ENCODE measurements at regions not wholly inside any gene's neighbourhood (a gene's known extent, or its start where the extent isn't known, plus 50 kb on each side); places are given as distances from the start of the nearest gene placed in this dataset.

GRCh38 chr16:5895137-5895536, 797.5 kb upstream of the EEF2KMT start:
- peaks cover 8% of the 10 kb centered on the region for H3K9me3 Mint-ChIP-seq (ENCODE audit: low read depth)
- no peak overlapping the region for H3K4me3 Mint-ChIP-seq
- H3K36me3 Mint-ChIP-seq: no peaks in the 10 kb centered on the region
- H3K27ac Mint-ChIP-seq: no peak overlapping the region
- no peaks in the 10 kb centered on the region for H3K4me1 Mint-ChIP-seq (ENCODE audit: low read depth)
- H3K27me3 Mint-ChIP-seq: no peaks in the 10 kb centered on the region

GRCh38 chr16:5891296-5891695, 793.7 kb upstream of the EEF2KMT start:
- Mint-ChIP-seq H3K4me3 (no peak overlapping the region), H3K36me3 (no peaks in the 10 kb centered on the region), H3K9me3 (ENCODE audit: low read depth) (peaks cover 4% of the 10 kb centered on the region), H3K27ac (no peak overlapping the region), H3K27me3 (peaks cover 2% of the 10 kb centered on the region), H3K4me1 (ENCODE audit: low read depth) (no peaks in the 10 kb centered on the region)

GRCh38 chr16:5885521-5885920, 787.9 kb upstream of the EEF2KMT start:
- Mint-ChIP-seq H3K4me3 (no peak overlapping the region), H3K27ac (no peak overlapping the region), H3K4me1 (ENCODE audit: low read depth) (no peaks in the 10 kb centered on the region), H3K9me3 (ENCODE audit: low read depth) (no peaks in the 10 kb centered on the region), H3K27me3 (peaks cover 4% of the 10 kb centered on the region), H3K36me3 (no peaks in the 10 kb centered on the region)

GRCh38 chr16:5884996-5885395, 787.4 kb upstream of the EEF2KMT start:
- Mint-ChIP-seq H3K4me3 (no peak overlapping the region), H3K4me1 (ENCODE audit: low read depth) (no peaks in the 10 kb centered on the region), H3K27ac (no peak overlapping the region), H3K36me3 (no peaks in the 10 kb centered on the region), H3K27me3 (peaks cover 4% of the 10 kb centered on the region), H3K9me3 (ENCODE audit: low read depth) (no peaks in the 10 kb centered on the region)

GRCh38 chr16:5884339-5884738, 786.7 kb upstream of the EEF2KMT start:
- Mint-ChIP-seq H3K9me3 (ENCODE audit: low read depth) (no peaks in the 10 kb centered on the region), H3K27me3 (peaks cover 4% of the 10 kb centered on the region), H3K36me3 (no peaks in the 10 kb centered on the region), H3K4me1 (ENCODE audit: low read depth) (no peaks in the 10 kb centered on the region), H3K27ac (no peak overlapping the region), H3K4me3 (no peak overlapping the region)

- H3K4me3 Mint-ChIP-seq: no peak overlapping the region
- no peaks in the 10 kb centered on the region for H3K9me3 Mint-ChIP-seq (ENCODE audit: low read depth)
- no peak overlapping the region for H3K27ac Mint-ChIP-seq
- H3K4me1 Mint-ChIP-seq (ENCODE audit: low read depth): no peaks in the 10 kb centered on the region
- no peaks in the 10 kb centered on the region for H3K36me3 Mint-ChIP-seq
- peaks cover 2% of the 10 kb centered on the region for H3K27me3 Mint-ChIP-seq
These were observed 784.6 kb upstream of the EEF2KMT start for GRCh38 chr16:5882087-5882640.

- Mint-ChIP-seq H3K4me1 (ENCODE audit: low read depth) (no peaks in the 10 kb centered on the region), H3K27me3 (peaks cover 5% of the 10 kb centered on the region), H3K9me3 (ENCODE audit: low read depth) (peaks cover 3% of the 10 kb centered on the region), H3K27ac (no peak overlapping the region), H3K4me3 (no peak overlapping the region), H3K36me3 (no peaks in the 10 kb centered on the region)
These were observed 777.8 kb upstream of the EEF2KMT start for GRCh38 chr16:5875416-5875815.

- Mint-ChIP-seq H3K27ac (no peak overlapping the region), H3K36me3 (no peaks in the 10 kb centered on the region), H3K27me3 (peaks cover 6% of the 10 kb centered on the region), H3K4me3 (no peak overlapping the region), H3K4me1 (ENCODE audit: low read depth) (no peaks in the 10 kb centered on the region), H3K9me3 (ENCODE audit: low read depth) (peaks cover 3% of the 10 kb centered on the region)
These were observed 777.3 kb upstream of the EEF2KMT start for GRCh38 chr16:5874899-5875298.

GRCh38 chr16:5873221-5873620, 775.6 kb upstream of the EEF2KMT start:
- Mint-ChIP-seq H3K27me3 (peaks cover 6% of the 10 kb centered on the region), H3K4me1 (ENCODE audit: low read depth) (no peaks in the 10 kb centered on the region), H3K27ac (no peak overlapping the region), H3K4me3 (no peak overlapping the region), H3K9me3 (ENCODE audit: low read depth) (peaks cover 3% of the 10 kb centered on the region), H3K36me3 (no peaks in the 10 kb centered on the region)

GRCh38 chr16:5870886-5871691, 773.5 kb upstream of the EEF2KMT start:
- peaks cover 3% of the 10 kb centered on the region for H3K9me3 Mint-ChIP-seq (ENCODE audit: low read depth)
- no peak overlapping the region for H3K27ac Mint-ChIP-seq
- H3K4me1 Mint-ChIP-seq (ENCODE audit: low read depth): no peaks in the 10 kb centered on the region
- H3K27me3 Mint-ChIP-seq: peaks cover 7% of the 10 kb centered on the region
- no peak overlapping the region for H3K4me3 Mint-ChIP-seq
- H3K36me3 Mint-ChIP-seq: no peaks in the 10 kb centered on the region

- Mint-ChIP-seq H3K9me3 (ENCODE audit: low read depth) (no peaks in the 10 kb centered on the region), H3K4me1 (ENCODE audit: low read depth) (no peaks in the 10 kb centered on the region), H3K27ac (no peak overlapping the region), H3K27me3 (peaks cover 5% of the 10 kb centered on the region), H3K36me3 (no peaks in the 10 kb centered on the region), H3K4me3 (no peak overlapping the region)
These were observed 769.7 kb upstream of the EEF2KMT start for GRCh38 chr16:5867250-5867649.

- no peaks in the 10 kb centered on the region for H3K9me3 Mint-ChIP-seq (ENCODE audit: low read depth)
- peaks cover 3% of the 10 kb centered on the region for H3K27me3 Mint-ChIP-seq
- no peak overlapping the region for H3K4me3 Mint-ChIP-seq
- H3K27ac Mint-ChIP-seq: no peak overlapping the region
- no peaks in the 10 kb centered on the region for H3K36me3 Mint-ChIP-seq
- H3K4me1 Mint-ChIP-seq (ENCODE audit: low read depth): no peaks in the 10 kb centered on the region
These were observed 767.6 kb upstream of the EEF2KMT start for GRCh38 chr16:5865236-5865635.

GRCh38 chr16:5863071-5863606, 765.5 kb upstream of the EEF2KMT start:
- no peak overlapping the region for H3K4me3 Mint-ChIP-seq
- peaks cover 8% of the 10 kb centered on the region for H3K27me3 Mint-ChIP-seq
- no peaks in the 10 kb centered on the region for H3K9me3 Mint-ChIP-seq (ENCODE audit: low read depth)
- H3K4me1 Mint-ChIP-seq (ENCODE audit: low read depth): no peaks in the 10 kb centered on the region
- H3K27ac Mint-ChIP-seq: no peak overlapping the region
- no peaks in the 10 kb centered on the region for H3K36me3 Mint-ChIP-seq

GRCh38 chr16:5862103-5862840, 764.7 kb upstream of the EEF2KMT start:
- peaks cover 8% of the 10 kb centered on the region for H3K27me3 Mint-ChIP-seq
- H3K36me3 Mint-ChIP-seq: no peaks in the 10 kb centered on the region
- H3K27ac Mint-ChIP-seq: no peak overlapping the region
- no peaks in the 10 kb centered on the region for H3K9me3 Mint-ChIP-seq (ENCODE audit: low read depth)
- no peak overlapping the region for H3K4me3 Mint-ChIP-seq
- H3K4me1 Mint-ChIP-seq (ENCODE audit: low read depth): no peaks in the 10 kb centered on the region

GRCh38 chr16:5861241-5861640, 763.6 kb upstream of the EEF2KMT start:
- H3K27me3 Mint-ChIP-seq: peaks cover 6% of the 10 kb centered on the region
- no peaks in the 10 kb centered on the region for H3K9me3 Mint-ChIP-seq (ENCODE audit: low read depth)
- no peak overlapping the region for H3K27ac Mint-ChIP-seq
- no peaks in the 10 kb centered on the region for H3K4me1 Mint-ChIP-seq (ENCODE audit: low read depth)
- H3K36me3 Mint-ChIP-seq: no peaks in the 10 kb centered on the region
- H3K4me3 Mint-ChIP-seq: no peak overlapping the region
